ENCODE measurements at regions not wholly inside any gene's neighbourhood (a gene's known extent, or its start where the extent isn't known, plus 50 kb on each side); places are given as distances from the start of the nearest gene placed in this dataset.
"Not testable (repeated sequence)": the region's sequence is repeated elsewhere in the genome, so short reads cannot be mapped to it uniquely, and the experiment has no call there.

DNA sequence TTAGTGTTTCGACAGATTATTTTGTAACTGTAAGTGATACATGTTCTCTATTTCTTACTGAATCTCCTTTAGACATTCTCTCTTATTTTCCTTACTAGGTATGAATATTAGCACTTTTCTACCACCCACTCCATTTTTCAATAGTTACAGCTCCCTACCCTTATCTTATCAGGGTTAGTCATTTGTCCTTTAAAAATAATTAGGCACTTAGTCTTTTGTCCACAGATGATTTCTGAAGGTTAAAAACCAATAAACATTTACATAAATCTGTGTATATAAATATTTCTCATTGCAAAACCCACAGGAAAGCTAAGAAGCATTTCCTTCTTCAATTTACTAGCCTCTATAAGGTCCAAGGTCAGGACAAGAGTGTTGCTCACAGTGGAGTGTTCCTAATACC lies 624.1 kb upstream of the MIR17HG start:
- DNase-seq: no peak

GRCh38 chr13:90726375-90726774 lies 621.1 kb upstream of the MIR17HG start:
- no peak for DNase-seq

GRCh38 chr13:90732049-90732448 lies 615.4 kb upstream of the MIR17HG start:
- DNase-seq: no peak

DNA sequence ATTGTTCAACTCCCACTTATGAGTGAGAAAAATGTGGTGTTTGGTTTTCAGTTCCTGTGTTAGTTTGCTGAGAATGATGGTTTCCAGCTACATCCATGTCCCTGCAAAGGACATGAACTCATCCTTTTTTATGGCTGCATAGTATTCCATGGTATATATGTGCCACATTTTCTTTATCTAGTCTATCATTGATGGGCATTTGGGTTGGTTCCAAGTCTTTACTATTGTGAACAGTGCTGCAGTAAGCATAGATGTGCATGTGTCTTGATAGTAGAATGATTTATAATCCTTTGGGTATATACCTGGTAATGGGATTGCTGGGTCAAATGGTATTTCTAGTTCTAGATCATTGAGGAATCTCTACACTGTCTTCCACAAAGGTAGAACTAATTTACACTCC lies 613.0 kb upstream of the MIR17HG start:
- not testable (repeated sequence) for DNase-seq

GRCh38 chr13:90738881-90739280 lies 608.6 kb upstream of the MIR17HG start:
- no peak for DNase-seq

DNA sequence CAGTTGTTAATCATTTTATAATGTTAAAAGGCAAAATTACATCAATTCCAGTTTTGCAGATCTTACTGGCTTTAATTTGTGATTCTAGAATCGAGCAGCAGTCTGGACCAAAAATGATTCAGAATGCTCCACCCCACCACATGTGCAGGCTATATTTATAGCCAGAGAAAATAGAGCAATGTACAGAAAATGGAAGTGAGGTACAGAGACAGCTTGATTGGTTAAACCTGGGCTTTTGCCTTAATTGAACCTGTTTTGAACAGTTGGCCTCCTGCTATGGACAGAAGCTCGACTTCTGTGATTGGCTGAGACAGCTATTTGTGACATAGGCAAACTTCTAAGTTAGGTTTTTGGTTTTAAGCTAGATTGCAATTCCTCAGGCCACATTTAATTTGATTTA lies 607.4 kb upstream of the MIR17HG start:
- no peak for DNase-seq

- DNase-seq: no peak
Measured at GRCh38 chr13:90742381-90742780, 605.1 kb upstream of the MIR17HG start.

GRCh38 chr13:90746230-90746629 lies 601.3 kb upstream of the MIR17HG start:
- no peak for DNase-seq

- DNase-seq: no peak
Measured at GRCh38 chr13:90750021-90750420, 597.5 kb upstream of the MIR17HG start.

DNA sequence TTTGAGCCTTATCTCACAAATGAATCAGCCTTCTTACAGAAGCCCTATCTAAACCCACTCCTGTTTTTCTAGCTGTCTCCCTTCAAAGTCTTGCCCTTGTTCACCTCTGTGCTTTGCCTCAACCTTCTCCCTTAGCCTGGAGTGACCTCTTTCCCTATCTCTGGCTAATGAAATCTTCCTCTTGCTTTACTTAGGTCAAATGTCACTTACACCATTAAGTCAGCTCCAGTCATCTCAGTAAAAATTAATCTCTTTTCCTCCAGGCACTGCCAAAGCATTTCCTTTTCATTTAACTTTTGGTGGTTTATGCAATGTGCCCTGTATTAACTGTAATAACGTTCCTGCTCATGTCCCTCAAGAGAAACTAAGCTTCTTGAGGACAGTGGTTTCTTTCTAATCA lies 596.5 kb upstream of the MIR17HG start:
- DNase-seq: no peak

DNA sequence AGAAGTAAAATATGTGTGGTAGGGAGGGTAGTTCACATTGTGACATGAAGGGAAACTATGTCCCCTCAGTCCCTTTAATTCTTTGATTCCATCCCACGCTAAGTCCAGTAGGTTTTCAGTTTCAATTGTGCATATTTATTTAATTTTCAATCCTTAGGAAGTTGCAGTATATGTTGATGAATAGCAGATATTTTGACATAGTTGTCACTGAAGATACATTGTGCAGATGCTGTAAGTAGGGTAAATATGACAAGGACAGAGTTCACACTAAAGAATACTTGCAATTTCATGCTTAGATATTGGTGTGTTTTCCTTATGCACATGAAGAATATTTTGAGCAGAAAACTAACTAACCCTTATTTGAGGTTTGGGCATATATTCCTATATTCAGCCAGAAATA lies 595.4 kb upstream of the MIR17HG start:
- DNase-seq: no peak

GRCh38 chr13:90757127-90757680 lies 590.3 kb upstream of the MIR17HG start:
- no peak for DNase-seq

DNA sequence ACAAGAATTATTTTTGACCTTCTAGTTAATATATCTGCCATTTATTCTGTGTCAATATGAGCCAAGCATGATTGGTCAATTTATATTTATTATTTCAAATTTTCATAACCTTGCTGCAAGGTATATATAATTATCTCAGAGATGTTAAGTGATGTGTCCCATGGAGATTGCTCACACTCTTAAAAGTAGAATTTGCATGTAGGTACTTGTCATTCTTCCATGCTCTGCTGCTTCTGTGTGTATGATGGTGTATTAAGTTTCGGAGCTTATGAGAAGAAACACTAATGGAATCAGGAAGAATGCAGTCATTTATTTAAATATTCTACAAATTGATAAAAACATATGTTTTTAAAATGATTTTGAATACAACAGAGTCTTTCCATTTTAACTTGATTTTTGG lies 586.8 kb upstream of the MIR17HG start:
- DNase-seq: no peak

DNA sequence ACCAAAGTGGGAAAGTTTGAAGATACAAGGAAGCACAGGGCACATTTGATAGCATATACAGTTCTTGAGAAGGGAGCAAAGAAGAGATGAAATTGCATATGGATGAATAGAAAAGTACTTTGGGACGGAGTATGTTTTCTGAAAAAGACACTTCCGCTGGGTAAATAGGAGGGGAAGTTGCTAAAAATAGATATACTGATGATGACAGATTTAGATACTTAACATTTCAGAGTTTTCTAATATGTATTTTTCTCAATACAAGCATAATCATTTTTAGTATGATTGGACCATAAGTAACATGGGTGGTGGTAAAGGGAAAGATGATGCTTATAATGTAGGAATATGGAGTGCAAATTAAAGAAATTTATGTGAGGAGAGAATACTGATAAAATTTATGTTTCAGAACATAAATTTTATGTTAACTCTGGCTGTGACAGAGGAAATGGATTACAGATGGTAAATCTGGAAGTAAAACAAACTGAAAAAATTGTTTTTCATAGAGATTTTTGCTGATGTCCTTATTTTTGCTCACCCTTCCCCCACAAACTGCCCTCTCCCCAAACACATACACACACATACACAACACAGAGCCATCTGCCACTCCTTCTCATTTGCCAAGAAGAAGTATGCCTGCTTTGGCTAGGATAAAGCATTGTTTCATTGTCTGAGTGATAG lies 583.9 kb upstream of the MIR17HG start:
- DNase-seq: no peak

GRCh38 chr13:90766386-90766902 lies 581.0 kb upstream of the MIR17HG start:
- no peak for DNase-seq

DNA sequence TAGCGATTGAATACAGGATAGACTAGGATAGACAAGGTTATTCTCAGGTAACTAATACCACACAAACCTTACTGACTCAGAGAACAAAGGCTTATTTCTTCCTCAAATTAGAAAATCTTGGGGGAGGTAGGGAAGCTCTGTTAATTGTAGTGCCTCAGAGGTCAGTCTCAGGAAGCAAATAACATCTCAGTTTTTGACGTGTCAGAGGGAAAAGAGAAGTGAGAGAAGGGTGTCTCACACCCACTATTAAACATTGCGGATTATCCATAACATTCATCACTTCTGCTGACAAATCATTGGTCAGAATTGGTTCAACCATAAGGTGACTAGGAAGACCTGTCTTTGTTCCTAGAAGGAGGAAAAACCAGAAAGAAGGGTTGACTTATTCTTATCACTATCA lies 579.4 kb upstream of the MIR17HG start:
- DNase-seq: no peak

GRCh38 chr13:90769387-90769786 lies 578.1 kb upstream of the MIR17HG start:
- DNase-seq: no peak

DNA sequence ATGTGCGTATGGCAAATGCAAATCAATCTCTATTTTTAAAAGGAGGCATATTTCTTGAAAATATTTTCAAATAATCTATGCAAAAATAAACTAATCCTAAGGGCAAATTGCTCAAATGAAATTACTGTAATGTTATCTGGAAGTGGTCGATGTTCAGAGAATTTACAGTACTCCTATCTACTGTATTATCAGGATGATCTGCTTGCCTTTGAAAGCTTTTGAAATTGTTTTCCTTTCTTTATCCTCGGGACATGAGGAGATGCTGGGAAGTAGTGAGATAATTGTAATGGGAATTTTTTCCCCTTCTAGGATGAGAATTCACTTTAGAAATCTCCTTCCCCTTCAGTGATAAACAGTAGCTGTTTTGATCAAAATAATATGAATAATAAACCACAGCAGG lies 577.2 kb upstream of the MIR17HG start:
- DNase-seq: no peak

- no peak for DNase-seq
Measured at GRCh38 chr13:90773681-90774080, 573.8 kb upstream of the MIR17HG start.

DNA sequence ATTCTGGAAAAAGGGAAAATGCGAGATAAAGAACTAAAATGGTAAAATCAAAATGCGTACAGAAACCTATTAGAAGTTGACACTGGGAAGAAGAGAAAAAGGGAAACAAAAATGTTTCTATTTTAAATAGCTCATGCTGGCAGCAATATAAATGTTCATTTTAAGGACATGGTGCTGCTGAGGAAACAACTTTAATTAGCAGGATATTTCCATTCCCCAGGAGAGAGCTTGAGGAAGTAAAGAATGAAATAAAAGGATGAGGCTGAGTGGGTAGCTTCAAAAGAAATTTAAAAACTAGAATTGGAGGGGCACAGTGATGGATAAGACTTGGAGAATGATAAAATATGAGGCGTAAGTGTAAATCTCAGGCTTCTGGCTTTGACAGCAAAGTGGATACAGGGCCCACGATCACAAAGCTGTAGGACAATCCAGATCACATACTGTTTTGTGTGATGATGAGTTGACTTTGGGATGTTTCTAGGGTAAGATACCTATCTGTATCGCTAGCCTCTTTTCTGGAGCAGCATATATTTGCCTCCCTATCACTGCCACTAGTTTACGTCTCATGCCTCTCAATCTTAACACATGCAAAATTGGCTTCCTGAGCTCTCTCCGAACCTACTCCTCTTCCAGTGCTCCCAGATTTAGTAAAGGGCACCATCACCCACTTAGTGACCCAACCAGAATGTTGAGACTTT lies 571.3 kb upstream of the MIR17HG start:
- DNase-seq: no peak

DNA sequence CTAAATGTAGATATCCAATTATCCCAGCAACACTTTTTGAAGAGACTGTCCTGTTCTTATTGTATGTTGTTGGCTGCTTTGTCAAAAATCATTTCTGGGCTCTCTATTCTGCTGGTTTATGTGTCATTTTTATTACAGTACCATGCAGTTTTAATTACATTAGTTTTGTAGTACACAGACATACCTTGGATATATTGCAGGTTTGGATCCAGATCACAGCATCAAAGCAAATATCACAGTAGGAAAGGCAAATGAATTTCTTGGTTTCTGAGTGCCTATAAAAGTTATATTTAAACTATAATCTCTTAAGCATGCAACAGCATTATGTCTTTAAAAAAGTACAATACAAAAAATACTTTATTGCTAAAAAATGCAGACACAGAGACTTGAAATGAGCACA lies 564.2 kb upstream of the MIR17HG start:
- no peak for DNase-seq

DNA sequence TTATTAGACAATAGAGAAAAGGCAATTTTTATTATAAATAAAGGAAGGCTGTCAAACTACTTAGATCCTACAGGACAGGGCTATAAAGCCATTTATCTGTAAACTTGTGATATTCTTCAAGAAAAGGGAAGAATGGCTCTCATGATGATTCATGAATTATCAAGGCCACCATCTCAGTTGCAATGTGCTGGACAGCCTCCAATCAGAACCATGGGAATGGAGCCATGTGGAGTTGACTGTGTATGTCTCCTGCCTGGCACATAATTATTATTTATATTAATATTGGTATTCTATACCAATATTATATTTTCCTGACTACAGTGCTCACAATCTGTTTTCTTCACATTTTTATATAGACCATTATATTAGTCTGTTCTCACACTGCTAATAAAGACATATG lies 560.5 kb upstream of the MIR17HG start:
- no peak for DNase-seq

GRCh38 chr13:90792335-90792734 lies 555.2 kb upstream of the MIR17HG start:
- no peak for DNase-seq

- no peak for DNase-seq
Measured at GRCh38 chr13:90793261-90793820, 554.1 kb upstream of the MIR17HG start.

All from activated CD4-positive, alpha-beta T cell treated with anti-CD3 and anti-CD28 coated beads for 48 hours (primary cell).